ENCODE measurements at regions not wholly inside any gene's neighbourhood (a gene's known extent, or its start where the extent isn't known, plus 50 kb on each side); places are given as distances from the start of the nearest gene placed in this dataset.

- TF ChIP-seq POLR2A (IDR thresholded peaks at IDR 0.05; ENCODE audit: low read length): no peak
- no peak for TF ChIP-seq CTCF (IDR thresholded peaks at IDR 0.05)
- no peak for TF ChIP-seq NFE2L2 (conservative IDR thresholded peaks at IDR 0.05; ENCODE audit: low read length)
- no peak for TF ChIP-seq KDM1A (IDR thresholded peaks at IDR 0.05; ENCODE audit: low read depth)
- TF ChIP-seq, protein P1, sequence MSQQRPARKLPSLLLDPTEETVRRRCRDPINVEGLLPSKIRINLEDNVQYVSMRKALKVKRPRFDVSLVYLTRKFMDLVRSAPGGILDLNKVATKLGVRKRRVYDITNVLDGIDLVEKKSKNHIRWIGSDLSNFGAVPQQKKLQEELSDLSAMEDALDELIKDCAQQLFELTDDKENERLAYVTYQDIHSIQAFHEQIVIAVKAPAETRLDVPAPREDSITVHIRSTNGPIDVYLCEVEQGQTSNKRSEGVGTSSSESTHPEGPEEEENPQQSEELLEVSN (IDR thresholded peaks at IDR 0.05; ENCODE audit: borderline replicate concordance, low read depth): no peak
- no peak for TF ChIP-seq MAFK (IDR thresholded peaks at IDR 0.05; ENCODE audit: partially characterized antibody)
- no peak for TF ChIP-seq POLR2AphosphoS2 (conservative IDR thresholded peaks at IDR 0.05; ENCODE audit: low read length)
Observed at GRCh38 chr4:111930659-111931058, 214.6 kb upstream of the FAM241A start.
